ENCODE measurements at regions not wholly inside any gene's neighbourhood (a gene's known extent, or its start where the extent isn't known, plus 50 kb on each side); places are given as distances from the start of the nearest gene placed in this dataset.
"Not testable (repeated sequence)": the region's sequence is repeated elsewhere in the genome, so short reads cannot be mapped to it uniquely, and the experiment has no call there.

- H3K36me3 Mint-ChIP-seq; H3K27me3 Mint-ChIP-seq; H3K4me1 Mint-ChIP-seq; H3K4me3 Mint-ChIP-seq; DNase-seq; H3K27ac Mint-ChIP-seq; ATAC-seq (replicated peaks); H3K9me3 Mint-ChIP-seq: not testable (repeated sequence)
Measured at GRCh38 chr22:25335276-25335675, 115.8 kb downstream of the CRYBB2 start.

DNA sequence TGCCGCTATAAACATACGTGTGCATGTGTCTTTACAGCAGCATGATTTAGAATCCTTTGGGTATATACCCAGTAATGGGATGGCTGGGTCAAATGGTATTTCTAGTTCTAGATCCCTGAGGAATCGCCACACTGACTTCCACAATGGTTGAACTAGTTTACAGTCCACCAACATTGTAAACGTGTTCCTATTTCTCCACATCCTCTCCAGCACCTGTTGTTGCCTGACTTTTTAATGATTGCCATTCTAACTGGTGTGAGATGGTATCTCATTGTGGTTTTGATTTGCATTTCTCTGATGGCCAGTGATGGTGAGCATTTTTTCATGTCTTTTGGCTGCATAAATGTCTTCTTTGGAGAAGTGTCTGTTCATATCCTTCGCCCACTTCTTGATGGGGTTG, 121.1 kb downstream of the CRYBB2 start:
- H3K4me1 Mint-ChIP-seq; H3K27me3 Mint-ChIP-seq; H3K27ac Mint-ChIP-seq; DNase-seq; ATAC-seq (replicated peaks); H3K4me3 Mint-ChIP-seq: not testable (repeated sequence)
- H3K36me3 Mint-ChIP-seq = peaks cover 7 to 25% of the 10 kb centered on the region in 2 donors
- H3K9me3 Mint-ChIP-seq = peaks cover 10 to 15% of the 10 kb centered on the region in 2 donors

DNA sequence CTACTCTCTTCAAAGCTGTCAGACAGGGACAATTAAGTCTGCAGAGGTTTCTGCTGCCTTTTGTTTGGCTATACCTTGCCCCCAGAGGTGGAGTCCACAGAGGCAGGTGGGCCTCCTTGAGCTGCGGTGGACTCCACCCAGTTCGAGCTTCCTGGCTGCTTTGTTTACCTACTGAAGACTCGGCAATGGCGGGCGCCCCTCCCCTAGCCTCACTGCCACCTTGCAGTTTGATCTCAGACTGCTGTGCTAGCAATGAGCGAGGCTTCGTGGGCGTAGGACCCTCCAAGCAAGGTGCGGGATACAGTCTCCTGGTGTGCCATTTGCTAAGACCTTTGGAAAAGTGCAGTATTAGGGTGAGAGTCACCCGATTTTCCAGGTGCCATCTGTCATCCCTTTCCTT, 124.9 kb downstream of the CRYBB2 start:
- H3K27me3 Mint-ChIP-seq; ATAC-seq (replicated peaks); DNase-seq; H3K4me3 Mint-ChIP-seq; H3K4me1 Mint-ChIP-seq; H3K27ac Mint-ChIP-seq; H3K9me3 Mint-ChIP-seq: not testable (repeated sequence)
- peaks cover 26 to 48% of the 10 kb centered on the region in 2 donors for H3K36me3 Mint-ChIP-seq

DNA sequence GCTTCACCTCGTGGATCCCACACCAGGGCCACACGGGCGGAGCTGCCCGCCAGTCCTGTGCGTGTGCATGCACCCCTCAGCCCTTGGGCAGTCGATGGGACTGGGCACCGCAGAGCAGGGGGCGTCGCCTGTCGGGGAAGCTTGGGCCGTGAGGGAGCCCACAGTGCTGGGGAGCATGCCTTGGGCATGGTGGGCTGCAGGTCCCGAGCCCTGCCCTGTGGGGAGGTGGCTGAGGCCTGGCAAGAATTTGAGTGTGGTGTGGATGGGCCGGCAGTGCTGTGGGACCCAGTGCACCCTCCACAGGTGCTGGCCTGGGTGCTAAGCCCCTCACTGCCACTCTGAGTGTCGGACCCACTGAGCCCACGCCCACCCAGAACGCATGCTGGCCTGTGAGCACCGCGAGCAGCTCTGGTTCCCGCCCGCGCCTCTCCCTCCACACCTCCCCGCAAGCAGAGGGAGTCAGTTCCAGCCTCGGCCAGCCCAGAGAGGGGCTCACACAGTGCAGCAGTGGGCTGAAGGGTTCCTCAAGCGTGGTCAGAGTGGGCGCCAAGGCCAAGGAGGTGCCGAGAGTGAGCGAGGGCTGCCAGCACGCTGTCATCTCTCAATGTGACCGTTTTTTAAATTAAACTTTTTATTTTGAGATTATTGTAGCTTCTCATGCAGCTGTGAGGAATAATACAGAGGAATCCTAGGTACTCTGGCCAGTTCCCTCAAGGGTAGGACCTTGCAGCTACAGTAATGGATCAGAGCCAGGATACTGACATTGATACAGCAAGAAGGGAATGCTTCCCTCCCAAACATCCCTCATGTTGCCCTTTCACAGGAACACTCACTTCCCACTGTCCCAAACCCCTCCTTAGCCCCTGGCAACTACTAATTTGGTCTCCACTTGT, 127.7 kb downstream of the CRYBB2 start:
- H3K36me3 Mint-ChIP-seq = peaks cover 42 to 72% of the 10 kb centered on the region in 2 donors
- ATAC-seq (replicated peaks) (no peak), DNase-seq (no peak)
- no peak overlapping the region for H3K27ac Mint-ChIP-seq
- no peaks in the 10 kb centered on the region for H3K27me3 Mint-ChIP-seq
- no peaks in the 10 kb centered on the region for H3K4me1 Mint-ChIP-seq
- H3K9me3 Mint-ChIP-seq = peaks cover 5% of the 10 kb centered on the region in 2 donors
- no peak overlapping the region for H3K4me3 Mint-ChIP-seq

GRCh38 chr22:25347752-25348102, 128.3 kb downstream of the CRYBB2 start:
- Mint-ChIP-seq H3K36me3 (peaks cover 45 to 75% of the 10 kb centered on the region in 2 donors), H3K9me3 (peaks cover 4 to 5% of the 10 kb centered on the region in 2 donors), H3K27ac (no peak overlapping the region), H3K4me1 (no peaks in the 10 kb centered on the region), H3K27me3 (no peaks in the 10 kb centered on the region), H3K4me3 (no peak overlapping the region)
- DNase-seq (no peak), ATAC-seq (replicated peaks) (no peak)

GRCh38 chr22:25348391-25348790, 129.0 kb downstream of the CRYBB2 start:
- DNase-seq (no peak), ATAC-seq (replicated peaks) (no peak)
- no peaks in the 10 kb centered on the region for H3K27me3 Mint-ChIP-seq
- peaks cover 4 to 5% of the 10 kb centered on the region in 2 donors for H3K9me3 Mint-ChIP-seq
- H3K27ac Mint-ChIP-seq = no peak overlapping the region
- no peak overlapping the region for H3K4me3 Mint-ChIP-seq
- H3K36me3 Mint-ChIP-seq = peaks cover 49 to 78% of the 10 kb centered on the region in 2 donors
- no peaks in the 10 kb centered on the region for H3K4me1 Mint-ChIP-seq

DNA sequence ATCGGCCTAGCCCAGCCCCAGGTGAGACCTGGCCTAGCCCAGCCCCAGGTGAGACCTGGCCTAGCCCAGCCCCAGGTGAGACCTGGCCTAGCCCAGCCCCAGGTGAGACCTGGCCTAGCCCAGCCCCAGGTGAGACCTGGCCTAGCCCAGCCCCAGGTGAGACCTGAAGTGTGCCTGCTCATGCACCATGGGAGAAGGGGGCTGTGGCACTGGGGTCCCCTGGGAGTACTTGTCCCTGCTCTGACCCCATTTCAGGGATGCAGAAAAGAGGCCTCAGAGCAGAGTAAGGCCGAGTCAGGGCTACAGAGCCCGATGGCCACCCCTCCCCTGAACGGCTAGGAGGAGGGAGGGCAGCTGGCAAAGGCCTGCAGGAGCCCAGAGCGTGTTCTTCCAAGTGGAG, 129.6 kb downstream of the CRYBB2 start:
- peaks cover 49 to 78% of the 10 kb centered on the region in 2 donors for H3K36me3 Mint-ChIP-seq
- not testable (repeated sequence) for H3K9me3 Mint-ChIP-seq; H3K27ac Mint-ChIP-seq; H3K27me3 Mint-ChIP-seq; H3K4me1 Mint-ChIP-seq; H3K4me3 Mint-ChIP-seq; DNase-seq; ATAC-seq (replicated peaks)

- no peaks in the 10 kb centered on the region for H3K4me1 Mint-ChIP-seq
Measured at GRCh38 chr22:25350551-25350971, 131.1 kb downstream of the CRYBB2 start.

GRCh38 chr22:25351631-25352293, 132.3 kb downstream of the CRYBB2 start:
- no peaks in the 10 kb centered on the region for H3K4me1 Mint-ChIP-seq
- DNase-seq (no peak), ATAC-seq (replicated peaks) (no peak)
- H3K4me3 Mint-ChIP-seq = no peak overlapping the region
- H3K27ac Mint-ChIP-seq = peak overlapping the region; percentile 26
- no peaks in the 10 kb centered on the region for H3K9me3 Mint-ChIP-seq
- peaks cover 57 to 81% of the 10 kb centered on the region in 2 donors for H3K36me3 Mint-ChIP-seq
- no peaks in the 10 kb centered on the region for H3K27me3 Mint-ChIP-seq

More at GRCh38 chr22:25350551-25350971, 131.1 kb downstream of the CRYBB2 start:
- ATAC-seq (replicated peaks) (no peak), DNase-seq (no peak)
- H3K9me3 Mint-ChIP-seq = no peaks in the 10 kb centered on the region
- H3K27me3 Mint-ChIP-seq = no peaks in the 10 kb centered on the region
- peaks cover 55 to 80% of the 10 kb centered on the region in 2 donors for H3K36me3 Mint-ChIP-seq
- no peak overlapping the region for H3K4me3 Mint-ChIP-seq
- no peak overlapping the region for H3K27ac Mint-ChIP-seq

DNA sequence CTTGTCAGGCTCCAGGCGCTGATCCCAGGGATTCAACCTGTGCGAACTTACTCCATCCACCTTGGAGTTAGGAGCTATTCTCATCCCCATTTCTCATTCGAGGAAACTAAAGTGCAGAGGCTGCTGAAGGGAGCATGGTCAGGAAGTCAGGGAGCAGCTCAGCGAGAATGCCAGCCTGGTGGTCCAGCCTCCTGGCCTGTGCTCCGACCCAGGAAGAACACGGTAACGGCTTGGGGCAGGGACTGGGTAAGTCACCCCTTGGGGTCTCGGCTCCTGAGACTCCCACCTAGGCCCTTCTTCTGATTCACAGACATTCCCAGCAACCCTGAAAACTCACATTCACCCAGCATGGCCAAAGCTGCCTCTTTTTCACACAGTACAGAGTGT, 132.8 kb downstream of the CRYBB2 start:
- Mint-ChIP-seq H3K27ac (no peak overlapping the region), H3K36me3 (peaks cover 58 to 83% of the 10 kb centered on the region in 2 donors), H3K4me3 (no peak overlapping the region), H3K27me3 (no peaks in the 10 kb centered on the region), H3K9me3 (no peaks in the 10 kb centered on the region), H3K4me1 (no peaks in the 10 kb centered on the region)
- DNase-seq (no peak), ATAC-seq (replicated peaks) (no peak)

DNA sequence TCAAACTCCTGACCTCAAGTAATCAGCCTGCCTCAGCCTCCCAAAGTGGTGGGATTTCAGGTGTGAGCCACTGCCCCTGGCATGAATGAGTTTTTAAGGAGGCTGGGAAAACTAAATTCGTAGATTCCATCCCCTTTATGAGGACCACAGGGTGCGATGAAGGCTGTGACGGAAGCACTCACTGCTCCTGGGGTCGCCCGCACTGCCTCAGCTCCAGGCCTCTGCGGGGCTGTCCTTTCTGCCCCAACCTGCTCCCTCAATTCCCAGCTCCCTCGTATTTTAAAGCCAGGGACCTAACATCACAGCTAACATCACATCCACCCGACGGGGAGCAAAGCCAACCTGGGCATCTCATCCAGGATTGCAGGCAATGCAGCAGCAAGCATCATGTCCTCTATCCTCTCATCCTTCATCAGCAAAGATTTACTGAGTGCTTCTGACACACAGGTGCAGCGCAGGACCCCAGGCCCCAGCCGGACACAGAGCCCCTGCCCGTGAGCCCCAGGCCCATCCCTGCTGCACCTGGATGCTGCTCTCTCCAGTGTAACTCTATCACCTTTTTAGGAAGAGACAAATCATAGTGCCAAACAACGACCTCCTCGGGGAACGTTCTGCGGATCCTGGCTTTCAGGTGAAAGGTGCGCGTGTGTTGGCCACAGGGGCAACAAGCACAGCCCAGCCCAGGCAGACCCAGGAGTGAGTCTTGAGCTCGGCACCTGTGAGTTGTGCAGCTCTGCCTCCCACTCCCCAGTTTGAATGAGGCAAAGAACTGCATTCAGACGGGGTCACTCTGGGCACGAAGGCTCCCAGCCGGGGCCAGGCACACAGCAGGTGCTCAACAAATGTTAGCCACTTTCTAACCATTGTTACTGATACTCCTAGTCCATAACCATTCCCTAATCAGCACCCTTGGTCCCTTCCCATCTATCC, 134.3 kb downstream of the CRYBB2 start:
- peaks cover 64 to 84% of the 10 kb centered on the region in 2 donors for H3K36me3 Mint-ChIP-seq
- no peaks in the 10 kb centered on the region for H3K4me1 Mint-ChIP-seq
- no peak for ATAC-seq (replicated peaks)
- H3K27ac Mint-ChIP-seq = no peak overlapping the region
- no peaks in the 10 kb centered on the region for H3K27me3 Mint-ChIP-seq
- peak overlapping the region in 1 of 2 donors; percentile 12 for H3K4me3 Mint-ChIP-seq
- DNase-seq = no peak
- H3K9me3 Mint-ChIP-seq = no peaks in the 10 kb centered on the region

GRCh38 chr22:25354456-25354855, 135.0 kb downstream of the CRYBB2 start:
- ATAC-seq (replicated peaks) (no peak), DNase-seq (no peak)
- peaks cover 65 to 81% of the 10 kb centered on the region in 2 donors for H3K36me3 Mint-ChIP-seq
- peak overlapping the region in 1 of 2 donors; percentile 12 for H3K4me3 Mint-ChIP-seq
- peak overlapping the region; percentile 14 for H3K27ac Mint-ChIP-seq
- H3K27me3 Mint-ChIP-seq = no peaks in the 10 kb centered on the region
- H3K4me1 Mint-ChIP-seq = no peaks in the 10 kb centered on the region
- H3K9me3 Mint-ChIP-seq = no peaks in the 10 kb centered on the region

DNA sequence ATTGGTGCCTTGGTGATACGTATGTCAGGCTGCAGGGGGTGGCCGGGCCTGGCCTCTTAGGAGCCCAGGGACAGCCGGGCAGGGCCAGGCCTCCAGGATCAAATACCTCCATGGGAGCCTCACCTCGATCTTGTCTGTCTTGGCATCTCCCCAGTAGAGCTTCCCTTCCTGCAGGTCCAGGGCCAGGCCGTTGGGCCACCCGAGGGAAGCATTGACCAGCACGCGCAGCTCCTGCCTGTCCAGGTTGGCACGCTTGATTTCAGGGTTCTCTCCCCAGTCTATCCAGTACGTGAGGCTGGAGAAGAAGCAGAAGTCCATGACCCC, 137.7 kb downstream of the CRYBB2 start:
- ATAC-seq (replicated peaks) = no peak
- DNase-seq = no peak

More for the DNA sequence above, 137.7 kb downstream of the CRYBB2 start:
- Mint-ChIP-seq H3K4me3 (no peak overlapping the region), H3K27ac (no peak overlapping the region), H3K4me1 (peaks cover under 1 to 3% of the 10 kb centered on the region in 2 donors), H3K36me3 (peaks cover 50 to 60% of the 10 kb centered on the region in 2 donors), H3K27me3 (no peaks in the 10 kb centered on the region), H3K9me3 (no peaks in the 10 kb centered on the region)

All from stimulated activated naive B cell treated with anti-CD40 and anti-IgM and Interleukin-4, amounts not matched to agents 10 μg/mL and 1 μg/mL and 100 μg/mL, for 72 hours (primary cell).